SHP77 treated with DMSO at 0.1 percent for 48 hours (cell line): ENCODE measurements at regions not wholly inside any gene's neighbourhood (a gene's known extent, or its start where the extent isn't known, plus 50 kb on each side); places are given as distances from the start of the nearest gene placed in this dataset.
"Not testable (repeated sequence)": the region's sequence is repeated elsewhere in the genome, so short reads cannot be mapped to it uniquely, and the experiment has no call there.

Experiments
- DNase-seq: peaks from one replicate; lab custom pipeline; 2025; lab: John Stamatoyannopoulos, UW

- DNase-seq: no peak
Measured at GRCh38 chr2:191476901-191477300, 201.0 kb upstream of the NABP1 start.

DNA sequence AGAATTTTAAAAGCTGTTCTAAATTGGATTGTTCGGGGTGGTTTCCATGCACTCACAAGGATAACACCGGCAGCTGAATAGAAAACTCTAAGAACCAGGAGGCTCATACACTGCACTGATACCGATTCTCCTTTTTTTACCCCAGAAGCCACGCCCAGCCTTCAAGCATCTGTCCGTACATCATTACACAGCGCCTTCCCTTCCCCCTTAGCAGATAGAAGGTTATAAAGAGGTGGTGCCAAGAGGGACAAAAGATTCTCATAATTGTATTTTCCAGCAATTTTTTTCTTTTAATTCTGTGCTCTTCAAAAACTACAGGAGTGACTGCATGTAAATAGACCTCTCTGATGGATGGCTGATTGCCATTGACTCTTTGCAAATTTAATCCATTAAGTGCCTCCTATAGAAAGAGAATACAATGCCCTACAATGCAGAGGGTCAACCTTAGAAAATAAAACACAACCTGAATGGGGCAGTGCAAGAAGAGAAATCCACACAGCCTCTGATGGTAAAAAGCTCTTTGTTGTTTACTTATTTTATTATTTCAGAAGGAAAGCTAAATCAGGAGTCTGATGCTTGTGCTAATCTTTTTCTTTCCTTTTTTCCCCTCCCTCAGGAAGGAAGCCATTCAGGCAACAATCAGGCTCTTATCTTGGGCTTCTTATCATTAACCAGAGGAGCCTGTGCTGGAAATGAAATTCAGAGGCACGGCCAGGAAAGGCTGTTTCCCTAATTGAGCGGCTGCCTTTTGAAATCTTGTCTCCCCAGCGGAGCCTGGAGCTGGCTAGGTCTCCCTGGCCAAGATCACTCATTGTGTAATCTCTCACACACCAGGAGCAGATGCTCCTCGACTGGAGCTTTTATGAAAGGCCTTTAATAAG, 198.9 kb upstream of the NABP1 start:
- no peak for DNase-seq

GRCh38 chr2:191479680-191480023, 198.3 kb upstream of the NABP1 start:
- no peak for DNase-seq

DNA sequence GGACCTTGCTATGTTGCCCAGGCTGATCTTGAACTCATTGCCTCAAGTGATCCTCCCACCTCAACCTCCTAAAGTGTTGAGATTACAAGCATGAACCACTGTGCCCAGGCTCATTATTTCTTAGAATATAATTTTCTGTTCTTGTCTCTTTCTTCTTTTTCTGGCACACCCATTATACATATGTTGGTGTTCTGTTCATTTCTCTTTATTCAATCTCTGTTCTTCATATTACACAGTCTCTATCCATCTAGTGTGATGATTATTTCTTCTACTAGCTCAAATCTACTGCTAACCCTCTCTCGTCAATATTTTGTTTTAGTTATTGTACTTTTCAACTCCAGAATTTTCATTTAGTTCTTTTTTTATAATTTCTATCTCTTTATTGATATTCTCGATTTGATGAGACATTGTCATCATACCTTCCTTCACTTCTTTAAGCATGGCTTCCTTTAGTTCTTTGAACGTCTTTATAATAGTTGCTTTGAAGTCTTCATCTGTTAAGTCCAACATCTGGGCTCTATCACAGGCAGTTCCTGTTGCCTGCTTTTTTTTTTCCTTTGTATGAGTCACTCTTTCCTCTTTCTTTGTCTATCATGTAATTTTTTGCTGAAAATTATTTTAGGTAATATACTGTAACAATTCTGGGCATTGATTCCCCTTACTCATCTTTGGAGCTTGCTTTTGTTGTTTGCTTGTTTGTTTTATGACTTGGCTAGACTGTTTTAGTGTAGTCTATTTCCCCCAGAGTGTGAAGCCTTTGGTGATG, 196.4 kb upstream of the NABP1 start:
- DNase-seq: no peak

DNA sequence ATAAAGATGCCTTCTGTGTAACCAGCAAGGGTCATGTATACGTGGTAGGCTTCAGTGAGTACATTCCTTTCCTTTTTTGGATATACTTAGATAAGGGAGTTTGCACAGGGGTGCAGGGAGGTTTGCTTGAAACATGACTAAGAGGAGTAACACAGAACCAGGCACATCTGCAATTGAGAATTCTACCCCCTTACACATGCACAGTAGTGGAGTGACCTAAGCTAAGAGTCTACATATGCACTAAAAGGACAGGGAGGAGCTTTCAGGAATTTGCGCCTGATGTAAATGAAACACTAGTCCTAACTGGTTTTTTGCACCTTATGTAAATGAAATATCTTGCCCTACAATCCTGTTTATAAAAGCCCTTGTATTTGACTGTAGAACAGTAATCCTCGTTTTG, 194.8 kb upstream of the NABP1 start:
- DNase-seq: no peak

DNA sequence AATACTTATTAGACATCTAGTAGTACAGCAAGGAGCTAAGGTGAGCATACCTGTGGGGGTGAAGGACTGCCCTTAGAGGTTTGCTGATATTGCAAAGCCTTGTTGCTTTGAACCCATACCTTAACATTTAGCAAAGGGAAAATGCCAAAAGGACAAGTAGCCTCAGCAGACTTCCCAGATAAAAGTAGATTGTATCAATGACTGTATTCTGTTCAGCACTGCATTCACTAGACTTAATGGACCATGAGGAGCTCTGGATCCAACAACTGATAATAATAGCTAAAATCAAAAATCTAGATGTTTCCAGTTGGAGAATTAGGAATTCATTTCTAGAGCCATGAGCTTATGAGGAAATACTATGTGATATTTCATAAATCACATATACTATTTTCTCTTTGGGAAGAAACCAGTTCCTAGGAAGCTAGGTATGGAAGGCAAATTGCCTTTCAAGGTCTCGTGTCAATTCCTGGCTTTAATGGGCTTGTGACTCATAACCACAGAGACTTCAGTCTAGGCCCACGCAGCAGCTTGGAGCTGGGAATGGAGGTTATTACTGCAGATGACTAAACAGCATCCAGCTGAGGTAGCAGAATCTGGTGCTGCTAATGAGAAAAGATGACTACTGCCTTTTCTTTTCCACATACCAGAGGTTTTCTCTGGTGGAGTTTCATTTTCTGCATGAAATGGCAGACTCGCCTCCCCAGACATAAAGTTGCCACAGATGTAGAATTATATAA, 191.2 kb upstream of the NABP1 start:
- DNase-seq: no peak

- no peak for DNase-seq
Measured at GRCh38 chr2:191488135-191488534, 189.8 kb upstream of the NABP1 start.

GRCh38 chr2:191489177-191489576, 188.8 kb upstream of the NABP1 start:
- no peak for DNase-seq

- DNase-seq: no peak
Measured at GRCh38 chr2:191496838-191497237, 181.1 kb upstream of the NABP1 start.

DNA sequence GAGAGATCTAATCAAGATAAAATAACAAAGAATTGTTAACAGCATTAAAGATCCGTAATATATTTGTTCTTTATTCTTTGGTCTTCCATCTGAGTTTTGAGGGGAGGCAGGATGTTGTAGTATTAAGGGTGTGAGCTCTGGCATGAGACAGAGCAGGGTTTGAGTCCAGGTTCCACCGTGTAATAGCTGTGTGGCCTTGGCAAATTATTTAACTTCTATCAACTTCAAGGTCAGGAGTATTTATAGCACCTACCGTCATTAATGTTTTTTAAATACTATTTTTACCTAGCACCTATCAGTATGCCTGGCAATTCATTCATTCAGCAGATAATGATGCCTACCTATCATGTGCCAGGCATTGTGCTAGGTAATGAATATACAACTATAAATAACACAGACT, 180.1 kb upstream of the NABP1 start:
- DNase-seq: no peak

DNA sequence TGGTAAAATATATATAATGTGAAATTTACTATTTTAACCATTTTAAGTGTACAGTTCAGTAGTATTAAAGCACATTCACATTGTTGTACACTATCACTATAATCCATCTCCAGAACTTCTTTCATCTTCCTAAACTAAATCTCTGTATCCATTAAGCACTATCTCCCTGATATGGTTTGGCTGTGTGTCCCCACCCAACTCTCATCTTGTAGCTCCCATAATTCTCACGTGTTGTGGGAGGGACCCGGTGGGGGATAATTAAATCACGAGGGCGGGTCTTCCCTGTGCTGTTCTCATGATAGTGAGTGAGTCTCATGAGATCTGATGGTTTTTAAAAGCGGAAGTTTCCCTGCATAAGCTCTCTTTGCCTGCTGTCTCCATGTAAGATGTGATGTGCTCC, 178.9 kb upstream of the NABP1 start:
- no peak for DNase-seq

DNA sequence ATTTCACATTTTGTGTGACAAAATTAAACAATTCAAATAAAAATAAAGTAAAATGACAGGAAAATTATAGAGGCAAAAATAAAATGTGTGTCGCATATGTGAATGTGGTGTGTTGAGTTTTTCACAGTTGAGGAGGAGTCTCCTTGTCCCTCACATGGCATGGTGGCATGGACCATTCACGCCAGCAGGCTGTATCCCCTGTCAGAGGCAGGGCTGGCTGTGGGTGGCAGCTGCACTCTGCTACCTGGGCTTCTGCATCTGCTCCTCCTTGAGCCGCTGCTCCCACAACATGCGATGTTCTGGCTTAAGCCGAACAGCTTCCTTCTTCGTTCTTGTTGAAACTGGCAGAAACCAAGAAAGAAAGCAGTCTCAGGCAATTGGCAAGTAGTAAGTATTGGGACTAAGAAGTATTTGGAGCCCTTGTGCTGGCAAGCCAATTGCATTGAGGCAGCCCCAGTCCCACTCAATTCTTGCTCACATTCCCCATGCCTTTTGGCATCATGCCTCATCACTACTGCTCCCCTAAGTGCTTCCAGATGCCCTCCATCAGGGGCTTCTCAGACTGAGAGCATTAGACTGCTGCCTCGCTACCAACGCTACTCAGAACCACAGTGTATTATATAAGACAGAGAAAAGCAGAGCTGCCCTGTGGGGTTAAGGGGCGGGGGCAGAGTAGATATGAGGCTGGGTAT, 177.9 kb upstream of the NABP1 start:
- no peak for DNase-seq

DNA sequence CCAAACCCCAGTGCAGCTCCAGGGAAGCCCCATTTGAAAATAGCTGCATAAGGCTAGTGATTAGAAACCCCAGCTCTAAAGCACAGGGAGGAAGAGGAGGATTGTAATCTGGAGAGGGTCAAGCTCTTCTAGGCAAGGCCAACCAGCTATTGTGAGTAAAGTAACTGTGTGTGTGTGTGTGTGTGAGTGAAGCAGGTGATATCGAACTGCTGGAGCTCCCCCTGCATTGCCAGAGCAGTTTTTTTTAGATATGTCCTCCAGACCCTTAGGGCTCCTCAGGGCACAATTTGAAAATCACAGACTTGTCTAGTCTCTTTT, 177.4 kb upstream of the NABP1 start:
- no peak for DNase-seq

DNA sequence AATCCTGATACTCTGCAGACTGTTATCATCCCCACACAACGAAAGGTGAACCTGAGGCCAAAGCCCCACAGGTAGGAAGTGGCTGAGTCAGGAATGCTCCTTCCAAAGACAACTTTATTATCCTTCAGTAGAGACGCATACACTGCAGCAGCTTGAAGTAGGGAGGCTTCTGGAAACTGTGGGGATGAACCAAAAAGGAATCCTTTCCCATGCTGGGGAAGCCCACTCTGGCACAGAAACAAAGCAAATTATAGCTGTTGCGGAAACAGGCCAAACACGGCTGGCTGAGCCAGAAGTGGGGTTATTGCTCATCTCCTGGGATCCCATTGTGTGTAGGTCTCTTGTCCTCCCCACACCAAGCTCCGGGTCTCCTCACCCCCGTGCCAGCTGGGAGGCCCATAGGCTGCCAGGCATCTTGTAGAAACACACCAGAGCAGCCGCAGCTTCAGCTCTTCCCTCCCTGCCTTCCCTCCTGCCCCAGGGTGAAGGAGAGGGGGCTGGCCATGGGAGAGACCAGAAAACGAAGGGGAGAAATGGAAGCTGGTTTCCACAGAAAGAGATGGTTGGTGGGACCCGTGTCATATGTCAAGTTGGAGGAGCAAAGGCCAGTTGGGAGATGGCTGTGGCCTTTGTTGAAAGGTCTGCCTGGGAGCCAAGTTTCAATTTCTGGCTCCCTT, 176.9 kb upstream of the NABP1 start:
- no peak for DNase-seq

- peak; percentile 1 for DNase-seq
Measured at GRCh38 chr2:191501561-191502168, 176.3 kb upstream of the NABP1 start.

DNA sequence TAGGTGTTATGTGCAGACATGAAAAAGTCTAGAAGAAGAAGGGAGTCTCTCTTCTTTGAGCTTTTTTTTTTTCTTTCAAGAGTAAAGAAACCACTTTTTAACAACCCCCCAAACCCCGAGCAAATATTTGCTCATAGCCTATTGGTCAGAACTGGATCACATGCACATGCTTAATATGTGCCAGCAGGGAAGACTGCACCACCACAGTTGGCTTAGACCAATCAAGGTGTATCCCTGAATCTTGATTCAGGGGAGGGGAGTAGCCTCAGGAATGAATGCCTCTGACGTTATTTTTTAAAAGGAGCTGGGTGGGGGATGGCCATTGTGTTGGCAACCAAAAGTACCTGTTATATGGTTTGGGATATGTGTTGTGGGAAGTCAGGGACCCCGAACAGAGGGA, 171.4 kb upstream of the NABP1 start:
- DNase-seq: no peak

DNA sequence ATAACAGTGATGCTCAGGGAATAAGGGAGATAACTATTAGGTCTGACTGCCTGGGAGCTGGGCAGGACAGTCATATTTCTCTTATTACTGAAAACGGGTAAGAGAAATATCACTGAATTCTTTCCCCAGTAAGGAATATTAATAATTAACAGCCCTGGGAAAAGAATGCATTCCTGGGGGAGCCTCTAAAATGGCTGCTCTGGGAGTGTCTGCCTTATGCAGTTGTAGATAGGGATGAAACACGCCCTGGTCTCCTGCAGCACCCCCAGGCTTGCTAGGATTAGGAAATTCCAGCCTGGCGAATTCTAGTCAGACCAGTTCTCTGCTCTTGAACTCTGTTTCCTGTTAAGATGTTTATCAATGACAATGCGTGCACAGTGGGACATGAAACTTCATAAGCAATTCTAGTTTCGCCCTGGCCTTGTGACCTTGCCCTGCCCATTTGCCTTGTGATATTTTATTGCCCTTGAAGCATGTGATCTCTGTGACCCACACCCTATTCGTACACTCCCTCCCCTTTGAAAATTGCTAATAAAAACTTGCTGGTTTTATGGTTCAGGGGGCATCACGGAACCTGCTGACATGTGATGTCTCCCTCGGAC, 170.6 kb upstream of the NABP1 start:
- not testable (repeated sequence) for DNase-seq

GRCh38 chr2:191508738-191509137, 169.2 kb upstream of the NABP1 start:
- no peak for DNase-seq

DNA sequence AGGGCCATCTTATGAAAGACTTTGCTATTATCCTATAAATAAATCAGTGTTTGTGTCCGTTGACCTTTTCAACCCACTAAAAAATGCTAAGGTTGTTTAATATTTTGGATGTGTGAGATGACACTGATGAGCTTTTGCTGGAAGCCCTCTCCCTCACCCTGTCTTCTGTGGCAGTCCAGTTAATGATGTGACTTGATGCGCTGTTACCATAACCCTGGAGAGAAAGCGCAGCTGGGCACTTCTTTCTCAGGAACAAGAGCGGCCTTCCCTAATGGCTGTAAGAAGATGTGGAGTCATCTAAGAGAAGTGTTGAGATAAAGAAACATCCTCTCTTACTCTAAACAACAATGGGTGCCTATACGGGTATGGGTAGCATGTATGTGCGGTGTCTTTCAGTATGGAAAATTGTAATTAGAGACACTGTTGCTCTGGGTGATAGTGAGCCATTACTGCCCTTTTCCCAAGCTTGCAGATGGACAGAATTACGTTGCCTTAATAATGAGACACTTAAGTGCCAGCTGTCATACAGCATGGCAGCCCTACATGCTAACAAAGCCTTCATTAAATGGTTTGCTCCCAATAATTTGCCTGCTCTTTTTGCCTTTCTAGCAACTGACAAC, 165.6 kb upstream of the NABP1 start:
- no peak for DNase-seq

GRCh38 chr2:191512874-191513273, 165.1 kb upstream of the NABP1 start:
- DNase-seq: no peak
